Breast epithelium (tissue), 4 donors: ENCODE measurements at regions not wholly inside any gene's neighbourhood (a gene's known extent, or its start where the extent isn't known, plus 50 kb on each side); places are given as distances from the start of the nearest gene placed in this dataset.

ENCODE experiments used
- DNase-seq, 2 donors: peaks; one replicate each; pipeline ENCODE4 v3.0.0-alpha.2; 2019; ENCODE audit warnings: low spot score in 2 of 2
- H3K27ac ChIP-seq, 2 donors: fragments of 200-600 bp; sonication (generic) in 1 of 2; one replicate each; pipeline ENCODE4 v1.5.1; 2016 to 2019; ENCODE audit warnings: mild to moderate bottlenecking in 1 of 2
- H3K27me3 ChIP-seq, 2 donors: fragments of 200-600 bp; sonication (generic) in 1 of 2; one replicate each; pipeline versions ENCODE4 v1.5.1 to v1.6.0; 2017 to 2019; ENCODE audit warnings: control low read depth in 1 of 2, mild to moderate bottlenecking in 1 of 2
- H3K36me3 ChIP-seq: fragments of 200-600 bp; one replicate; pipeline ENCODE4 v1.5.1; 2019
- H3K4me1 ChIP-seq, 2 donors: fragments of 200-600 bp; sonication (generic); one replicate each; pipeline ENCODE4 v1.5.1; 2016 to 2019; ENCODE audit warnings: control low read depth in 1 of 2
- H3K4me3 ChIP-seq, 3 donors: fragments of 200-600 bp; sonication (generic); 1 replicate in 2 of 3; 2 replicates in 1 of 3; pipeline ENCODE4 v1.5.1; 2016 to 2019; ENCODE audit warnings: mild to moderate bottlenecking in 3 of 3, moderate library complexity in 2 of 3
- H3K9me3 ChIP-seq, 2 donors: fragments of 200-600 bp; sonication (generic) in 1 of 2; one replicate each; pipeline ENCODE4 v1.5.1; 2016 to 2019; ENCODE audit warnings: control low read depth in 1 of 2
- CTCF ChIP-seq, 3 donors: fragments of 450-650 bp; IDR thresholded peaks; one replicate each; pipeline ENCODE4 v1.5.1; 2016 to 2017; ENCODE audit warnings: antibody characterized with exemption in 3 of 3, mild to moderate bottlenecking in 3 of 3, moderate library complexity in 3 of 3
- POLR2A ChIP-seq: fragments of 450-650 bp; IDR thresholded peaks from one replicate; pipeline ENCODE4 v1.6.1; 2016; ENCODE audit warnings: antibody characterized with exemption, mild to moderate bottlenecking, moderate library complexity
- POLR2AphosphoS5 ChIP-seq, 3 donors: sonication (generic); formaldehyde crosslinking; IDR thresholded peaks; one replicate each; pipeline ENCODE4 v1.6.1; 2017; ENCODE audit warnings: antibody characterized with exemption in 3 of 3
- intact Hi-C: fragments of 100-400 bp; cut with DNase I; formaldehyde crosslinking; loops from one replicate; pipeline ENCODE4 v1.15.1; 2023; ENCODE audit warnings: low total_unique reads

GRCh38 chr6:144847916-144848315, 562.8 kb downstream of the UTRN start:
- no peak for DNase-seq
- Histone ChIP-seq H3K4me1 (no peaks in the 10 kb centered on the region), H3K9me3 (no peaks in the 10 kb centered on the region), H3K36me3 (peaks cover 6% of the 10 kb centered on the region), H3K4me3 (no peak overlapping the region), H3K27ac (no peak overlapping the region), H3K27me3 (no peaks in the 10 kb centered on the region)
- TF ChIP-seq CTCF (IDR thresholded peaks at IDR 0.05), result no peak
- no peak for TF ChIP-seq POLR2AphosphoS5 (IDR thresholded peaks at IDR 0.05)
- no peak for TF ChIP-seq POLR2A
- intact Hi-C loops, result no loop called here

GRCh38 chr6:144849920-144850319, 564.8 kb downstream of the UTRN start:
- H3K36me3 ChIP-seq, result peaks cover 6% of the 10 kb centered on the region
- intact Hi-C loops, result no loop called here
- DNase-seq, result no peak

GRCh38 chr6:144853603-144854002, 568.5 kb downstream of the UTRN start:
- Histone ChIP-seq H3K27ac (no peak overlapping the region), H3K9me3 (no peaks in the 10 kb centered on the region), H3K36me3 (peaks cover 6% of the 10 kb centered on the region), H3K4me3 (no peak overlapping the region), H3K4me1 (no peaks in the 10 kb centered on the region), H3K27me3 (no peaks in the 10 kb centered on the region)
- TF ChIP-seq POLR2AphosphoS5 (IDR thresholded peaks at IDR 0.05) (no peak), POLR2A (no peak), CTCF (IDR thresholded peaks at IDR 0.05) (no peak)
- intact Hi-C loops, result no loop called here
- DNase-seq, result no peak

More at GRCh38 chr6:144849920-144850319, 564.8 kb downstream of the UTRN start:
- Histone ChIP-seq H3K27me3 (no peaks in the 10 kb centered on the region), H3K27ac (no peak overlapping the region), H3K4me1 (no peaks in the 10 kb centered on the region), H3K9me3 (no peaks in the 10 kb centered on the region), H3K4me3 (no peak overlapping the region)
- TF ChIP-seq CTCF (IDR thresholded peaks at IDR 0.05) (no peak), POLR2AphosphoS5 (IDR thresholded peaks at IDR 0.05) (no peak), POLR2A (no peak)

- H3K9me3 ChIP-seq, result no peaks in the 10 kb centered on the region
- no peak overlapping the region for H3K27ac ChIP-seq
- H3K4me3 ChIP-seq, result no peak overlapping the region
- TF ChIP-seq POLR2A (no peak), CTCF (IDR thresholded peaks at IDR 0.05) (no peak), POLR2AphosphoS5 (IDR thresholded peaks at IDR 0.05) (no peak)
- no peaks in the 10 kb centered on the region for H3K27me3 ChIP-seq
- intact Hi-C loops, result no loop called here
- H3K4me1 ChIP-seq, result no peaks in the 10 kb centered on the region
- H3K36me3 ChIP-seq, result peaks cover 6% of the 10 kb centered on the region
- DNase-seq, result no peak
These were observed 569.5 kb downstream of the UTRN start for GRCh38 chr6:144854654-144855053.

- no peaks in the 10 kb centered on the region for H3K27me3 ChIP-seq
- H3K9me3 ChIP-seq, result no peaks in the 10 kb centered on the region
- TF ChIP-seq POLR2A (no peak), POLR2AphosphoS5 (IDR thresholded peaks at IDR 0.05) (no peak), CTCF (IDR thresholded peaks at IDR 0.05) (no peak)
- intact Hi-C loops, result no loop called here
- H3K36me3 ChIP-seq, result peaks cover 6% of the 10 kb centered on the region
- H3K27ac ChIP-seq, result no peak overlapping the region
- no peaks in the 10 kb centered on the region for H3K4me1 ChIP-seq
- DNase-seq, result no peak
- H3K4me3 ChIP-seq, result no peak overlapping the region
These were observed 570.2 kb downstream of the UTRN start for GRCh38 chr6:144855375-144855774.
